Inflammatory macrophage treated with lipopolysaccharide for 4 hours (primary cell): ENCODE measurements at regions not wholly inside any gene's neighbourhood (a gene's known extent, or its start where the extent isn't known, plus 50 kb on each side); places are given as distances from the start of the nearest gene placed in this dataset.
A peak's percentile ranks its signal among the peaks of the same experiment; 100 is the strongest.

Experiments used
- DNase-seq: peaks from one replicate; pipeline ENCODE4 v3.0.0-alpha.2; 2020

DNA sequence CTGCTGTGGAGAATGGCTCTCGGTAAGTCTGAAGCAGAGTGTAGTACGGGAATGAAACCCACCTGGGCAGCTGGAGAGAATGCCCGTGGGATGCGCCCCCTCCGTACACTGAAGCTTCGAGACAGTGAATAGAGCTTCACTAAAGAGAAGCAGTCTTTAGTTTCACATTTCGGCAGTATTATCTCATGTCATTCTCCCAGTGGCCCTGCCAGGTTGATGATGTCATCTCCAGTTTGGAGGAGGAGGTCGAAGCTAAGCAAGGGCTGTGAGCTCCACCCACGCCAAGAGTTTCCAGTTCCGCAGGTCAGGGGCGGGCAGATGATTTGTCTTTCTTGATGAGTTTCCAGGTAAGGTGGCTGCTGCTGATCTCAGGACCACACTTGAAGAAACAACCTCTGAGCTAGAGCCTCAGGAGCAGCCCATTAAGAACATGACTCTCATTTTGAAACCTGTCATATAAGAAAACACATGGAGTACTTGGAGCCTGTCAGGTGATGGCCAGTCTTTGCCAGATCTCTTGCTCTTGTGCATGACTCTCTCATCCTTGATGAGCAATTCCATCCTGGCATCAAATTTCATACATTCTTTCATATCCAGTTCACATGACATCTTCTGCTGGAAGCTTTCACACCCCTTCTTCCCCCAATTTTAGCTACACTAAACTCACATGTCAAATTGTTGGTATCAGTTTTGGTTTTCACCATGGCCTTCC is 475.0 kb downstream of the RNF144A start:
- no peak for DNase-seq

DNA sequence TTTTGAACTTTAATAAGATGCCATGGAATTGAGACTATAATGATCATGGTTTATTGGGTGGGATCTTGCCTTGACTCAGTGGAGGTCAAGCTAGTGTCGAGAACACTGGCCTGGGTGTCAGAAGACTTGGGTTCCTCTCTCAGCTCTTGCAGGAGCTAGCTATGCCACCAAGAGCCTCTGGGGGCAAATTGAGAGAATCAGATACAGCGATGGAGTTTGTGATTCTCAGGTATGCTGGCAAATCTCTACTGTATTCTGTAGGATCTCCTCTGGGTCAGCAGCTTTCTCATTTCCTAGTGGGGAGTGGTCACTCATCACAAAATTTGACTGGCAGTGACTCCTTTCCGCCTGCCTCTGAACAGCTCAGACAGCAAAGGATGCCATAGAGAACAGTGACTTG is 477.0 kb downstream of the RNF144A start:
- no peak for DNase-seq

DNA sequence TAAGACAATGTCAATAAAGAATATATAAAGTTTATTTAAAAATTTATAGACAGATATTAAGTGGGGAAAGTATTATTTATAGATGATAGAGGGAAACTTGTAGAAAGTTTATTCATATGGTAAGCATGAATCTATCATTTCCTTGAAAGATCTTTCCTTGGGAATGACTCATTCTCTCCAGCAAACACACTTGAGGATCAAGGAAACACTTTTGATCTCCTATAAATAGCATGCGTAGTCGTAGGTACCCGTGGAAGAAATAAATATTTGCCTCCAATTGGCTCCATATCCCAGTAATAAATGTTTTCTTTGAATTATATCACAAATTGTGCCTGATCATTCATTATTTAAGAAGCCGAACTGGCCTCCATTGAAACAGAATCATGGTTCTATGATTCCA is 483.4 kb downstream of the RNF144A start:
- no peak for DNase-seq

DNA sequence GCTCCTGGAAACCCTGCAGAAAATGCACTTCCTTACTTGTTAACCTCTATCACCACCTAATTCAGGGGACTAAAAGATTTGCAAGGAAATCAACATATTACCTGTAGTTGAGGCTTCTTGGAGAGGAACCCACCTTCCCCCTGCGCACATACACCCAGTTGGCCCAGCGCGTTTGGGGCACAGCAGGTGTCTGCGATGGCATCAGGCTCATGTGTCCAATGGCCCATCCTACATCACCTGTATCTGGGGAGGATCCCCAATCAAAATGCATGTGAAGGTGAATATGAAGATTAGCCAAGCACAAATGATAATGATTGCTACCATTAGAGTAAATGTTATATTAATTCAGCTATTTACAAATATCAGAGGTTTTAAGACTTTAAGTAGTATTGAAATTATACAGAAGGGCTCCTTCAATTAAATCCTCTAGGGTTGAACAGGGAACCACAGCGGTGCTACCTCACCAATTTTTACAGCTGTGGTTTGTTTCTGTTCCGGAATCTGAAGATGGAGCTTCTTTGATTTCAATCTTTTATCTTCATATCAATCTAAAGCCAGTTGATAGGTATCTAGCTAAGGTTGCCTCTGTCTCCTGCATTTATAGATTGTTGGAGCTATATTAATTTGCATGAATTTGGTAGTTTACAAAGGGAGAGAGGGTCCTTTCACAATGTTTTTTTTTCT is 486.0 kb downstream of the RNF144A start:
- DNase-seq, result no peak

DNA sequence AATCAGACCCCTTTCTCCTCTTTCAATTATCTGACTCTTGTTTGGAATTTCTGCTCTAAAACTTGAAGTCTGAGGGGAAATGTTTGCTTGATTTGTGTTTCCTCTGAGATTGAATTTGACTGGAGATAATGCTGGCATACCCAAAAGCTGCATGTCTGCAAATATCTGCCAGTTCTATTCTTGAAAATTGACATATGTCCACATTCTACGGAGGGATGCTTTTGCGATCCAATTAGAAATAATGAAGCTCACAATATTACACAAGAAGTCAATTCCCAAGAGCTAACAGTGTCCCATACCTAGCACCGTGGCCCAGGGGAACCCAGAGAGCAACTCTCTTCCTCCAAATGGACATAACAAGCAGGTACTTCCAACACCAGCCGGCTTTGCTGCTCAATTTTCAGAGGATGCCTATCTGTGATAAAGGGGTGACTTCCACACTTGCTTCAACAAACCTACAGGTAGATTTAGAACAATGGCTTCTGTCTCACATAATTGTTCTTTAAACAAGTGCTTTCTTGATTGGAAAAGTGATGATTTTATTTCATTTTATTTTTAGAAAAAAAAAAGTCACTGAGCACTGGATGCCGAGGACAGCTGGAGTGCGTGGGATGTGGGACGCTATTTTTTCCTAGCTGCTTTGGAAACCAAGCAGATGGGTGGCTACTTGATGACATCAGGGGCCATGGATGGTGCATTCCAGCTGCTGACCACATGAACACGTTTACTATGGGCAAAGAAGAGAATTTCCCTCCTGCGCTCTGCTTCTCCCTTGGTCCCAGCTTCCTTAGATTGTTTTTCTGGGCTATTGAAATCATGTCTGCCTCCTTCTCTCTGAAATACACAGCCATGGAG is 488.9 kb downstream of the RNF144A start:
- DNase-seq, result peak; percentile 45

DNA sequence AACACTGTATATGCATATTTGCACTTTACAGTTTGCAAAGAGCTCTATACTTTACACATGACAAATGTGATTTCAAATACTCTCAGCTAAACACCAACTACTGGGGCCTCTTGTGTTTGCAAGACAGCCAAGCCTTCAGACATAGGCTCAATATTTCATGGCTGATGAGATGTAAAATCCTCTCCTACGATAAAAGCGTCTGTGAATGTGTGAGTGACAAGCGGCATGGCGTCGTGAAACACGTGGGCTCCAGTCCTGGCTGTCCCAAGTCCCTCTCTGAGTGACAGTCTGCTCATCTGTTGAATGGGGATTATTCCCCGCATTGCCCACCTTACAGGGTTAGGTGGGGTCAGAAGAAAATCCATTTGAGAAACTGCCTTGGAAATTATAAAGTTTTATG is 489.8 kb downstream of the RNF144A start:
- DNase-seq, result no peak

DNA sequence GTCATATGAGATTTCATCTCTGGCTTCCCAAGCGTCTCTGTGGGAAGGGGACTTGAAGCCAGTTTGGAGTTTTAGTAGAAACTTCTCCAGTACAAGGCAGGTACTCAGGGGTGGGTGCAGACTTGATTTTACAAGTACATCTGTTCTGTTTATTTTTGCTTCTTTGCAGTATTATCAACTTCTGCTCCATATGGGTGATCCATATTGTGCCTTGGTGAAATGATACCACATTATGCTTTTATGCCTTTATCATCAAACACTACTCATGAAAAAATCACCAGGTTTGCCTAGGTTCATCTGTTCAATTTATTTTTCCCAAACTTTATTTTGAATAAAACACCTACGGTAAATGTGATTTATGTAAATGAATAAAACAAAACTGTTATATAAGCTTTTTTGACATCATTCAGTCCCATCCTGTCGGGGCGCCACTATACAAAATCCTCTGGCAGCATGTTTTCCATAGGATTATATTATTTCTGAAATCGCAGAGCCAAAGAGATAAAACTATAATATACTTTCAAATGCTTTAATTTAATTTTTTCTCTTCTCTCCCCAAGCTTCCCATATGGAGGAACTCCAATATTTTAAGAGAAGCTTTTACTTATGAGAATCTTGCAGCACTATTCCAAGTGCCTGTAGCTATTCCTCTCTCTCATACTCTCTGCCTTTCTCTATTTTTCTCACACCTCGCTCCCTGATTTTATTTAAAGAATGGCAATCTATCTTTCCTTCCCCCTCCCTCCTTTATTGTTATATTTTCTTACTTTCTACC is 490.9 kb downstream of the RNF144A start:
- no peak for DNase-seq

DNA sequence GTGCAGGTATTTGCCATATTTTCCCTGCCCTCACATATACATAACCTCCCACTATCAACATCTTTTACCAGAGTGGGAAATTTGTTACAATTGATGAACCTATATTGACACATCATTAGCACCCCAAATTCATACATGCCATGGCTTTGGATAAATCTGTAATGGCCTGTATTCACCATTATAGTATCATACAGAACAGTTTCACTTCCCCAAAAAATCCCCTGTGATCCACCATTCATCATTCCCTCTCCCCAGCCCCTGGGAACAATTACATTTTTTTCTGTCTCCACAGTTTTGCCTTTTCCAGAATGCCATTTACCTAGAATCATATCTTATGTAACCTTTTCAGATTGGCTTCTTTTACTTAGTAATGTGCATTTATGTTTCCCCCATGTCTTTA is 494.5 kb downstream of the RNF144A start:
- DNase-seq, result peak; percentile 48

DNA sequence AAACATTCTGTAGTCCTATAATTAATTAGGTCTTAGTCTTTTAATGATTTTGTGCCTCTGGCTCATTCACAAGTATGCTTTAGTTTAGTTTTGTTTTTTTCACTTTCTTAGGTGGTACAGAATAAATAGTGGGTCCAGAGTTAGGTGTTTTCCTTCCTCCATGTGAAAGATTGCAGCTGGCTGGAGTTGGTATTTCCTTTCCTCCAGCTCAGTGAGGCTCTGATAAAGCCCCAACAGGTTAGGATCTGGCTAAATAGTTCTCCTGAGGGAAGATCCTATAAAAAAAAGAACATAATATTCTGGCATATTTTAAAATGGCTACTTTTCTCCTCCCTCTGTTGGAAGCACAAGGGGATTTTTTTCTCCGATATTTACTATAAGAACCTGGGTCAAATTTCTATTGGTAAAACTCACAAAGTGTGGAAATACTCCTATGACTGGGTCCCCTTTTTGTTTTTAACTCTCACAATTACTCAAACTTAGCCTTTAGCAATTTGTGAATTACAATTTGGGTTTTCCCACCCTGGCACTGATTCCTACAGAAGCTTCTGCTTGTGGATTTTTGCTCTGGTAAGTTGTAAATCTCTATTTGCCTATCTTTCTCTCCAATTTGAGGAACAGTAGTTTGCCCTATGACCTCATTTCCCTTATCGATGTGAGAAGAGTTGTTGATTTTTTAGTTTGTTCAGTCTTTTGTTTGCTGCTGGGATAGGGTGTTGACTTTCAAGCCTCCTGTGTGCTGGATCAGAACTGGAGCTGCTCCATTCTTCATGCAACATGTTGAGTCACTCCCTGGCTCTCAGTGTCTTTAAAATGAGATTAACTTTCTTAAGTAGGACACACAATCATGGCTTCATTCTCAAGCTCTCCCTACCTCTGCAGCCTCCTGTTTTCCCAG is 500.9 kb downstream of the RNF144A start:
- DNase-seq, result peak; percentile 88

DNA sequence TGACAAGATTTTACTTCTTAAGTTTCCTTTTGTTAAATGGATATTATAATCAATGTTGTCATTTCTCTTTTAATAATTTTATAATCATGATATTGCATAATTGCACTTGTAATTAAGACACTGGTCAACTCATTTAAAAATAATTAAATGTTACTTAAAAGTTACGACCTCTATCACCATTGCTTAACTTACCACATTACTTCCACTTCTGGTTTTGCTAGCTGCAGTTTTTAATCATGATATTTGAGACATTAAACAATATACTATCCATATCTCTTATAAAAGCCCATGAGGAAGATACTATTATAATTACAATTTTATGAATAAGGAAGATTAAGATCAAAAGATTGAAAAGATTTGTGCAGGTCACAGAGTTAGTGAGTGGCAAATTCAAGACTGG is 502.0 kb downstream of the RNF144A start:
- peak; percentile 50 for DNase-seq

DNA sequence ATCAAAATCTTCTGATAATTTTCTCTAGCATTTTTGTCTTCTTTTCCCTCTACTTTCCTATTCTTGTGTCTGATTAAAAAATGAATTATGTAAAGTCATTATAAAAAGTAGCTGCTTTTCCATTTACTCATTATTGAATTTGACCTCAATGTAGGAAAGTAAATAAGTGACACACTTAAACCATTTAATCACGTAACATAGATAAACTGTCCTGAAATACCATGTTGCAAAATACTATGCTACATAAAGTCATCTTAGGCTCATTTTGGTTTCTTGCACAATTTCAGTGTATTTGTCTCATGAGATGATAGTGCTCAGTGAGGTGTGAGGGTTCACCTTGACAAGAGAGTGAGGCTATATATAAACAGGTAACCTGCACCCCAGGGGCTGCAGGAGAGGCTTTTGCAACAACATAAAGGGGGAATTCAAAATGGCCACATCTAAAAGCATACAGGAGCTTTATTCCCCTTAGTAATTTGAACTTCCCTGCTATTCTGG is 502.7 kb downstream of the RNF144A start:
- peak; percentile 36 for DNase-seq

DNA sequence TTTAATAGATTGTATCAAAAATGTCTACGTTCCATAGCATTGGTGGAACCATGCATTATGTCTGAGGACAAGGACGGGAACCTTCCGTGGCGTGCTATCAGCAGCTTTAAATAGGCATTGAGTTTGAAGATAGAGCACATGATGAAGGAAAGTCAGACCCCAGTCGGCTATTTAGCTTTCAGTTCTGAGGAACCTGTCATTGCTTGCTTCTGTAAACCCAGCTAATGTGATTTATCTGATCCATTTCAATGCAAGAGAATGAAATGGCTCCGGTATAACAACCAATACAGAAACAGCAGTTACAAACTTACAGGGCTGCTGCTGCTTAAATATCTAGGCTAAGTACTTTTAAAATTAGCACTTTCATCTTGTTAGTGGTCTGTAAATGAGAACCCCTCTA is 503.3 kb downstream of the RNF144A start:
- no peak for DNase-seq

DNA sequence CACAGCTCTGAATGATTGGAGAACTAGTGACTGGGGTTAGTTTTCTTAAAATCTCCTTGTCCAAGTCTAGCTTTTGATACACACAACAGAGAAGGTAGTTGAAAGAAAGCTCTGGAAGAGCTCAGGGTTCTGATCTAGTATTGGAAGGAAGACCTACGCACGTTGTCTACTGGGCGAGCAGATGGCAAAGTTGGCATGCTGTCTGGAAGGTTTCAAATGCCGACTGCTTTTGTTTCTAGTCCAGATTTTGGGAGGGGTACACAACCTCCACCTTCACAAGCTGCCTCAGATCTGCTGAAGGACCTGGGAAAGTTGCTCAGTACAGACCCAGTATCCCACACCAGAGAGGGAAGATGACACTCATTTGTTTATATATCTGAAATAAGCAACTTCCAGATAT is 507.3 kb downstream of the RNF144A start:
- no peak for DNase-seq

DNA sequence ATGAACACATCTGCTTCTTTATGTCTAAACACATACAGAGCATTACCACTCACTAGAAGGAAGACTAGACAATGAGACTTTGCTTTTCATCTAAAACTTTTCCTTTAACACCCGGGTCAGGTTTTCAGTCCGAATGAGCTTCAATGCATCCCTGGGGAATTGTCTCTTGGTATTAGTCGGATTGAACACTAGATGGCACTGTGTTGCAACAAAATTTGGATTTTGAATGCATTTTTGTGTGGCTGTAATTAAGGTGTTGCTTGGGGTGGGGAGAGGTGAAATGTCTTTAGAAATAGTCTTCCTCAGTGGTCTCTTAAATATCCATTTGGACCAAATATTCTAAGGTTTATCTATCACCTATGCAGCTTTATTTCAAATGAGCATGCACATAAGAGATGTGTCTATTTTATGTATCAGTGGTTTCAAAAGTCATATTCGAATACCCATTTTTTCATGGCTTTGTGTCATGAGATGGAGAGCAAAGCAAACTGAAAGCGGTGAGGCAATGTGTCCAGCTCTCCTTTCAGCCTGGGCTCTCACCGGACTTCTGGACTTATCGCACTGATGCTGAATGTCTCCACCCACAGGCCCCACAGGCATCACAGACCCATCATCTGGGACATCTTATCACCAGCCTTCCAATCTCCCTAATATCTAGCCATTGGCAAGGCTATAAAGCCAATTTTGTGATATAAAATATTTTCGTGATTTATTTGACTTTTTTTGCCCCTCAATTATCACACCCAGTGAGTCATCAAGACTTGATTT is 510.3 kb downstream of the RNF144A start:
- DNase-seq, result peak; percentile 61

DNA sequence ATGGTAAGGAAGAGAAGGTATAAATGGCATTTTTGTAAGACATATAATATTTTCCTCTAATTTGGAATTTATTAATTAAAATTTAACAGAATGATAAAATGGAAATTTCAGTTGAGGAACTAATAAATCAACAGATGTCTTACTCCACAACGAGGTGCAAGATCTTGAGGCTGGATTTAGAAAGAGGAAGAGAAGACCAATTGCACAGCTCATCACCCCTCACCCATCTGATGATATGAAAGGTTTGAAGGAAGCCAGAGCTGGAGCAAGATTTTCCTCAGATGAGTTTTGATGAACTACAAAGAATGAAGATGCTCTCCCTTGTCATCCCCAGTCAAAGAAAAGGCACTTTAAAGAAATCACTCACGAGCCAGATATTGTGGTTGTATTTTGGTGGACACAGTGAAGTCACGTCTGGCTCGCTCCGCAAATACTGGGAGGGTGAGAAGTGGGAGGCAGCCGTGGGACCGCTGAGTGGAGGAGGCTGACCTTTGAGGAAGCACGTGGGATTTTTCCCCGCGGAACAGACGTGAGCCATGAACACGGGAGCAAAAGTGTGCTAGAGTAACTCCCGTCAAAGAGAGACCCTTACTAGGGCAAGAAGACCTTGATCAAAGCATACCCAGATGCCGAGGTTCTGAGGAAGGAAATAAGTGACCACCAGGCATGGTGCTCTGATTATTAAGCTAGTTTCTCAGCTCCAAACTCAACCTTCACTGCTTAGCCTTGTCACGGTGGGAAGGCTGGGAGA is 511.4 kb downstream of the RNF144A start:
- peak; percentile 65 for DNase-seq

DNA sequence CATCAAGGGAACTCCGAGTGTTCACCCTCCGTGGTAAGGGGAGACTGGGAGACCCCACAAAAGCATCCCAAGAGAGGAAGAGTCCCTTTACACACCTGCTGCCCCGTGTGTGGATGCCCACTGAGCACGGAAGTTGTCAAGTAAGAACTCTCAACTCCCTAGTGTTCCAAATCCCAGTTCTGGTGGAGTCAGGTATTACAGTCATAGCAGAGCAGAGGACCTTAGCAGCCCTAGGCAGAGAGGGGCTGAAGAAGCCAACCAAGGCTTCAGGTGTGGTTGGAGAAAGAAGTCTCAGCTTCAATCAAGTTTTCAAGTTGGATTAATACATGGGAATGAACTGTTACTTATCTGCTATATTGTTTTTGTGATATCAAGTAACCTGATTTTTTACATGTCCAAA is 512.5 kb downstream of the RNF144A start:
- no peak for DNase-seq

DNA sequence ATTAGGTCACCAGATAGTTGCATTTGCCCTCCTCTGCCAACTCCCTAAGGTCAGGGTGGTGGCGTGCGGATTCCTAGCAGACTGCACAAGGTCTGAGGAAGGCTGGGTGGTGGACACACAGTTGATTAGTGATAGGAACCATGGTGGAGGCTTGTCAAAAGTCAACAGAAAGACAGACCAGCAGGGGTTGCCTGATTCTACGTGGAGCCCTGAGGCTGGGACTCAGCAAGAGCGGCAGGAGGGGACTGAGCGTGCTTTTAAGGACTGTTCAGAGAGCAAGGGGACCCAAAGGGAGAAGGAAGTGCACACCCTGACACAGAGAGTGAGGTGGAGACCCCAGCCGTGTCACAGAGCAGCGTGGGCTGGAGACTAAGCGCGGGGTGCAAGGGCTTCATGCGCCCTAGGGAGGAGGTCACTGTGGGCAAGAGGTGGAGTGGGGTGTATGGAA is 513.2 kb downstream of the RNF144A start:
- peak; percentile 50 for DNase-seq

DNA sequence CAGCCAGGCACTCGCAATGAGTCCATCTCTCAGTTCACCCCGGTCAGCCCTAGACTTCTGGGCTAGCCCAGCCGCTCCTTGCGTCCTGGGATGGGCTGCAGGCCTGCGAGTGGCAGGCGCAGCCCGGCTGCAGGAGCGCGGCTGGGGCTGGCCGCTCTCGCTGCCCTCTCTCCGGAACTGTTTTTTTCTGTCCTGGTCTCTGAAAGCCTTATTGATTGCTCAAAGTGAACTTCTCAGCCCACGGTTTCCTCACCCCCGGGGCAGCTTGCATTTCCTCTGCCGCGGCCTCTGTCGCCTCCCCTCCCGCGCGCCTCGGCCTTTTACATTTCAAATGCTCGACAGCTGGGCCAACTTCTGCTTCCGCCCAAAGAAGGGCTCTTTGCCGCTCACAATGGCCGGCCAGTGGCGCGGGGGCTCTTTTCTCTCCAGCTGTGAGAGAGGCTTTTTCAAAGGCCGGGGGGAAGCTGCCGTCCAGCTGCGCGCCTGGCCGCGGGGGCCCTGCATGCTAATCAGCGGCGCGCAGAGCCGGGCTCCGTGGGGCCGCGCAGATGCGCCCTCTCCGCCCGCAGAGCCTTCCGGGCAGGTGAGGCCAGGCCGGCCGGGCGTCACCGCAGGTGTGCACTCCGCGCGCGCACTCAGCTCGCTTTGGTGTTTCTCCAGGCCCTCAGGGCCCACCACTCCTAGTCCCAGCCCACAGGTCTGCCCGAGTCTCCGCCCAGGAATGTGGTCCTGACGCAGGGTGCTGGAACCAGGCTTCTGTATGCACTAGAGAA is 513.8 kb downstream of the RNF144A start:
- DNase-seq, result peak; percentile 94

DNA sequence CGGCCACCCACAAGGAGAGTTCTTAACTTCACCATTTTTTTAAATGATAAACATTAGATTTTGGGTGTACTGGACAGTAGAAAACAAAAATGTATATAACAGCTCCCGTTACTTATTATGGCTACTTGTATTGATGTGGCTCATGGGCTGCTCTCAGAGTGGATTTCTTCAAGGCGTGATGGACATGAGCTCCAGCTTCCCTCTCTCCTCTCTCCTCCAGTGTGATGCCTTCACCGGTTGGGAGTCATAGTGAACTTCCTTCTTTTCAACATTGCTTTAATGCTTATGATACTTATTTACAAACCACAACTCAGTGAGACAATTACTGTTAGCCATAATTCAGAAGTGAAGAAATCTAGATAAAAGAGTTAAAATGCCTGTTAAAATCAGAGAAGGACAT is 515.2 kb downstream of the RNF144A start:
- DNase-seq, result peak; percentile 85
